GM23248 (cell line): ENCODE measurements at regions not wholly inside any gene's neighbourhood (a gene's known extent, or its start where the extent isn't known, plus 50 kb on each side); places are given as distances from the start of the nearest gene placed in this dataset.

ENCODE experiments used
- DNase-seq: peaks from one replicate; pipeline ENCODE4 v3.0.0-alpha.2; 2015
- H2AFZ ChIP-seq: fragments of 200-600 bp; sonication (generic); 2 replicates; pipeline ENCODE4 v1.6.1; 2016; ENCODE audit warnings: antibody characterized with exemption
- H3F3A ChIP-seq: fragments of 200-600 bp; sonication (generic); 2 replicates; pipeline ENCODE4 v1.6.1; 2016; ENCODE audit warnings: mild to moderate bottlenecking, antibody characterized with exemption, mixed run types; ENCODE audit not compliant: insufficient read depth
- H3K27ac ChIP-seq: fragments of 200-600 bp; sonication (generic); 2 replicates; pipeline ENCODE4 v1.5.1; 2016; ENCODE audit warnings: mild to moderate bottlenecking
- H3K27me3 ChIP-seq: fragments of 200-600 bp; sonication (generic); replicated peaks from 2 replicates; pipeline ENCODE4 v1.6.1; 2016; ENCODE audit warnings: mild to moderate bottlenecking; ENCODE audit not compliant: insufficient read depth
- H3K36me3 ChIP-seq: fragments of 200-600 bp; sonication (generic); 2 replicates; pipeline ENCODE4 v1.6.1; 2016; ENCODE audit warnings: low read depth, mild to moderate bottlenecking
- H3K4me1 ChIP-seq: fragments of 200-600 bp; sonication (generic); 2 replicates; pipeline ENCODE4 v1.6.1; 2016; ENCODE audit warnings: mild to moderate bottlenecking; ENCODE audit not compliant: insufficient read depth
- H3K4me2 ChIP-seq: fragments of 200-600 bp; sonication (generic); one replicate; pipeline ENCODE4 v1.6.1; 2016; ENCODE audit warnings: mild to moderate bottlenecking; ENCODE audit not compliant: unreplicated experiment
- H3K4me3 ChIP-seq: fragments of 200-600 bp; sonication (generic); 2 replicates; pipeline ENCODE4 v1.5.1; 2016; ENCODE audit warnings: mild to moderate bottlenecking
- H3K79me2 ChIP-seq: fragments of 200-600 bp; sonication (generic); 2 replicates; pipeline ENCODE4 v1.6.1; 2016; ENCODE audit warnings: mild to moderate bottlenecking; ENCODE audit not compliant: insufficient read depth
- H3K9ac ChIP-seq: fragments of 200-600 bp; sonication (generic); 2 replicates; pipeline ENCODE4 v1.6.1; 2016; ENCODE audit warnings: mild to moderate bottlenecking
- H3K9me2 ChIP-seq: fragments of 200-600 bp; sonication (generic); 2 replicates; pipeline ENCODE4 v1.6.1; 2016; ENCODE audit warnings: mixed run types, mild to moderate bottlenecking, moderate library complexity; ENCODE audit not compliant: insufficient read depth
- H3K9me3 ChIP-seq: fragments of 200-600 bp; sonication (generic); one replicate; pipeline ENCODE4 v1.6.1; 2017; ENCODE audit warnings: low read depth
- H4K20me1 ChIP-seq: fragments of 200-600 bp; sonication (generic); 2 replicates; pipeline ENCODE4 v1.6.0; 2016; ENCODE audit not compliant: insufficient read depth
- EZH2 ChIP-seq: fragments of 200-600 bp; sonication (generic); IDR thresholded peaks from 2 replicates; pipeline ENCODE4 v1.6.1; 2018; ENCODE audit warnings: antibody characterized with exemption, mild to moderate bottlenecking; ENCODE audit not compliant: insufficient read depth, poor library complexity, severe bottlenecking
- EZH2phosphoT487 ChIP-seq: fragments of 200-600 bp; sonication (generic); IDR thresholded peaks from 2 replicates; pipeline ENCODE4 v1.6.1; 2018; ENCODE audit warnings: antibody characterized with exemption, moderate library complexity, mild to moderate bottlenecking, low read depth; ENCODE audit not compliant: insufficient read depth
- WGBS, 2 experiments: methylation state at CpG; one replicate each; pipeline ENCODE4 v1.1.6; 2015 to 2017; ENCODE audit warnings: low lambda C conversion rate in 2 of 2, low coverage in 1 of 2; ENCODE audit errors: missing lambda C conversion rate in 2 of 2; 5-methylcytosine and 5-hydroxymethylcytosine counted together
- in situ Hi-C: fragments of 300-500 bp; cut with MboI; formaldehyde crosslinking; loops from 2 replicates; pipeline ENCODE4 v1.15.0; 2020

DNA sequence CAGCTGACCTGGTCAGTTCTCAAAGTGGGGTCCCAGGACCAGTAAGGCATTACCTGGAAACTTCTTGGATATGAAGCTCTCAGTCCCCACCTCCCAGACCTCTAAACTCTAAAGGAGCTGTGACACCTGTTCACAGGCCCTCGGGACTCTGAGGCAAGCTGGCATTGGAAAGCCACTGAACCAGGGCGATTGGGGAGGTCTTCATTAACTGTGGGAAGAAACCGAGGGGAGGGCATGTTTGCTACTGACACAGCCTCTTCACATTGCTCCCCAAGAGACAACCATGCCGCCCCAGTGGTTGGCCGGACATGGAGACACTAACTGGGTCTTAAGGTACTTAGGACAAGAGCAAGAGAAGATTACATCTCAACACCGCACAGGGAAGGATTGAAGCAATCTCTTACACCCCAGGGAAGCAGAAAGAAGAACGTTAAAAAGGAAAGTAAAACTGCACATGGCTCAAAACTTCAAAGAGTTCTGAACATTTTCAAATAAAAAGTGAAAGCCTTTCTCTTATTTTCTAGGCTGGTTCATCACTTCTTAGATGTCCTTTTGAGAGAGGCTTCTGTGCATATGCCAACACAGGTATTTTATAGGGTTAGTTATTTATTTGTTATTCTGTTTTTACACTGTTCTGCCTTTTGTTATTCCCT is 210.0 kb upstream of the CST7 start:
- Histone ChIP-seq H3K4me2 (no peak overlapping the region), H2AFZ (no peak overlapping the region), H3K4me3 (no peak overlapping the region), H3K9ac (no peak overlapping the region), H3K4me1 (no peaks in the 10 kb centered on the region), H3F3A (no peaks in the 10 kb centered on the region), H3K9me3 (no peaks in the 10 kb centered on the region), H3K79me2 (no peaks in the 10 kb centered on the region), H3K27me3 (peaks cover 14% of the 10 kb centered on the region; the same call in 1 of the 2 replicates), H3K36me3 (no peaks in the 10 kb centered on the region), H3K27ac (no peak overlapping the region), H4K20me1 (no peaks in the 10 kb centered on the region), H3K9me2 (no peaks in the 10 kb centered on the region)
- TF ChIP-seq EZH2 (no peak), EZH2phosphoT487 (no peak)
- 47 to 48% methylated on average over 7 of the region's 7 CpGs for WGBS, 2 experiments
- in situ Hi-C loops, result no loop called here
- no peak for DNase-seq

DNA sequence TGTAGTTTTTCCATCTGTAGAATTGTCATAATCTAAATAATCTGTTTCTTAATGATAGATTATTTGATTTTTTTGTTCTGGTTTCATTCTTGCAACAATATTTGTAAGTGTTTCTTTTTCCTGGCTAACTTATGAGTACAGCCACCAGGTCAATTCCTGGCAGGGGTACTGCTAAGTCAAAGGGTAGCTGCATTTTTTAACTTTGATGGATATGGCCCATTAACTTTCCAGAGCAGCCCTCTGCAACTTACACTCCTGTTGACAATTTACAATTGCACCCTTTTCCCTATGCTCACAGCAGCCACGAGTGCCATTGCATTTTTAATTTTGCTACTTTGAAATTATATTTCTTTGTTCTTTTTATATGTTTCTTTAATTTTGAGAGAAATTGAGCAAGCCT is 209.3 kb upstream of the CST7 start:
- Histone ChIP-seq H3K36me3 (no peaks in the 10 kb centered on the region), H3K9ac (no peak overlapping the region), H3K9me2 (no peaks in the 10 kb centered on the region), H3K79me2 (no peaks in the 10 kb centered on the region), H3K9me3 (no peaks in the 10 kb centered on the region), H3K27me3 (peaks cover 14% of the 10 kb centered on the region; the same call in 1 of the 2 replicates), H4K20me1 (no peaks in the 10 kb centered on the region), H3K27ac (no peak overlapping the region), H3K4me3 (no peak overlapping the region), H2AFZ (no peak overlapping the region), H3F3A (no peaks in the 10 kb centered on the region), H3K4me1 (no peaks in the 10 kb centered on the region), H3K4me2 (no peak overlapping the region)
- no peak for TF ChIP-seq EZH2
- TF ChIP-seq EZH2phosphoT487, result no peak
- in situ Hi-C loops, result no loop called here
- DNase-seq, result no peak
- WGBS, 2 experiments, result 0 to 5% methylated on average over 1 of the region's 1 CpG

DNA sequence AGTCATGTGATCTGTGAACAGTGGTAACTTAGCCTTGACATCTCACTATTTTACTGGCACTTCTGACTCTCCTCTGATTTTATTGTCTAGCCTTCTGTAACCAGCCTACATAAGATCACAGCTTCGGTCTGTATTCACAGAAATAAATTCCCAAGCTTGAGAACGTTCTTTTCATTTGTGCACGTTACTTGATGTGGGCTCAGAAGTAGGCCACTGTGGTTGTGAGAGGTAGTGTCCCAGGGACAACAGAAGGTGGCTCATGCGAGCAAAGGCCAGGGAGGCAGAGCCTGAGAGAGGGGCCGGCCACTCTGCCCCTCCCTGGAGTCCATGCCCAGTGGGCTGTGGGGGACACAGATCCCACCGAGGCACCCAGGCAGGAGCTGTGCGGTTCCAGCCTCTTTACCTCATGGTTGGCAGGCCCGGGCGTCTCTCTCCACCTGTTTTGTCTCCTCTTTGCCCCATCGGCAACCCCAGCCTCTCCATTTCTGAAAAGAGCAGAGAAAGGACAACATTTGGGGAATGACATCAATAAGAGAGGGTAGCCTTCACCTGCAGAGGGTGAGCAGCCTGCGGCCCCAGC is 207.5 kb upstream of the CST7 start:
- H3K36me3 ChIP-seq, result no peaks in the 10 kb centered on the region
- H3K9ac ChIP-seq, result no peak overlapping the region
- no peak overlapping the region for H3K4me2 ChIP-seq
- 70 to 79% methylated on average over 10 to 11 of the region's 11 CpGs for WGBS, 2 experiments
- no peak overlapping the region for H2AFZ ChIP-seq
- in situ Hi-C loops, result no loop called here
- H3K27ac ChIP-seq, result no peak overlapping the region
- H3K9me2 ChIP-seq, result no peaks in the 10 kb centered on the region
- H3K9me3 ChIP-seq, result no peaks in the 10 kb centered on the region
- peaks cover 14% of the 10 kb centered on the region; the same call in 1 of the 2 replicates for H3K27me3 ChIP-seq
- TF ChIP-seq EZH2phosphoT487, result no peak
- no peak for TF ChIP-seq EZH2
- DNase-seq, result no peak
- H4K20me1 ChIP-seq, result no peaks in the 10 kb centered on the region
- H3K4me1 ChIP-seq, result no peaks in the 10 kb centered on the region
- H3F3A ChIP-seq, result no peaks in the 10 kb centered on the region
- H3K4me3 ChIP-seq, result no peak overlapping the region
- no peaks in the 10 kb centered on the region for H3K79me2 ChIP-seq

DNA sequence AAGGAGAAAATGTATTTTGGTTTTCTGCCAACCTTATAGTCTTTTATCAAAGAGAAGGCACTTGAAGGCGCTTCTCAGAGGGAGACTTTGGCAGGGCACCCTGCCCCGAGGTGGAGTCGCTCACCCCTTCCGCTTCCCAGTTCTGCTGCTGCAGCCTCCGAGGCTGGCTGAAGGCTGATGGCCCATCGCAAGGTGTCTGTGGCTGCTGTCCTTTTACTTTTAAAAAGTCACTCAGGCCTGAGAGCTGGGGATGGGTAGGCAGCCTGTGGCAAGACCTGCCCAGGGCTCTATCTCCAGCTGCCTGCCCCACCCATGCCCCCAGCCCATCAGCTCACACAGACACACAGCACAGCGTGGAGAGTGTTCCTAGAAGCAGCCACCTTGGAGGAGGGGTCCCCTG is 206.6 kb upstream of the CST7 start:
- H3K36me3 ChIP-seq, result no peaks in the 10 kb centered on the region
- no peak overlapping the region for H3K9ac ChIP-seq
- no peaks in the 10 kb centered on the region for H3F3A ChIP-seq
- H3K27ac ChIP-seq, result no peak overlapping the region
- H3K4me3 ChIP-seq, result no peak overlapping the region
- TF ChIP-seq EZH2 (no peak), EZH2phosphoT487 (no peak)
- no peak for DNase-seq
- WGBS, 2 experiments, result 61 to 63% methylated on average over 7 of the region's 7 CpGs
- no peak overlapping the region for H2AFZ ChIP-seq
- in situ Hi-C loops, result no loop called here
- H4K20me1 ChIP-seq, result no peaks in the 10 kb centered on the region
- no peak overlapping the region for H3K4me2 ChIP-seq
- H3K27me3 ChIP-seq, result peaks cover 14% of the 10 kb centered on the region; the same call in 1 of the 2 replicates
- H3K79me2 ChIP-seq, result no peaks in the 10 kb centered on the region
- no peaks in the 10 kb centered on the region for H3K9me2 ChIP-seq
- no peaks in the 10 kb centered on the region for H3K4me1 ChIP-seq
- H3K9me3 ChIP-seq, result no peaks in the 10 kb centered on the region
